Mesenchymal stem cell (in vitro differentiated cells and primary cell): ENCODE measurements at regions not wholly inside any gene's neighbourhood (a gene's known extent, or its start where the extent isn't known, plus 50 kb on each side); places are given as distances from the start of the nearest gene placed in this dataset.

ENCODE experiments used
- DNase-seq: peaks from one replicate; pipeline ENCODE4 v3.0.0-alpha.2; 2013
- H2AFZ ChIP-seq: one replicate; pipeline ENCODE4 v1.6.1; 2013; ENCODE audit warnings: low read depth, mild to moderate bottlenecking, control low read depth, inconsistent platforms, low read length, moderate library complexity
- H2AK5ac ChIP-seq: 2 replicates; pipeline ENCODE4 v1.6.1; 2013; ENCODE audit warnings: low read length, moderate library complexity, mild to moderate bottlenecking, inconsistent platforms; ENCODE audit not compliant: severe bottlenecking
- H2BK120ac ChIP-seq: one replicate; pipeline ENCODE4 v1.6.1; 2013; ENCODE audit warnings: low read depth, mild to moderate bottlenecking, inconsistent platforms, low read length, moderate library complexity
- H2BK12ac ChIP-seq, 2 experiments: one replicate each; pipeline ENCODE4 v1.6.1; 2013; ENCODE audit warnings: inconsistent platforms in 2 of 2, low read length in 2 of 2, mild to moderate bottlenecking in 2 of 2, moderate library complexity in 2 of 2, control low read depth in 1 of 2
- H2BK15ac ChIP-seq: one replicate; pipeline ENCODE4 v1.6.1; 2013; ENCODE audit warnings: mild to moderate bottlenecking, low read depth, inconsistent platforms; ENCODE audit not compliant: poor library complexity, severe bottlenecking
- H2BK5ac ChIP-seq: 2 replicates; pipeline ENCODE4 v1.6.1; 2013; ENCODE audit warnings: low read depth, mild to moderate bottlenecking, low read length, control low read depth, inconsistent platforms; ENCODE audit not compliant: poor library complexity, severe bottlenecking
- H3K14ac ChIP-seq, 2 experiments: one replicate each; pipeline ENCODE4 v1.6.1; 2013; ENCODE audit warnings: inconsistent platforms in 2 of 2, low read length in 2 of 2, control low read depth in 1 of 2, mild to moderate bottlenecking in 1 of 2, moderate library complexity in 1 of 2
- H3K18ac ChIP-seq, 2 experiments: one replicate each; pipeline ENCODE4 v1.6.1; 2013; ENCODE audit warnings: inconsistent platforms in 2 of 2, low read length in 2 of 2, control low read depth in 1 of 2, low read depth in 1 of 2, mild to moderate bottlenecking in 1 of 2
- H3K23ac ChIP-seq, 2 experiments: one replicate each; pipeline ENCODE4 v1.6.1; 2013; ENCODE audit warnings: inconsistent platforms in 2 of 2, low read length in 2 of 2, mild to moderate bottlenecking in 2 of 2, moderate library complexity in 2 of 2, control low read depth in 1 of 2
- H3K27ac ChIP-seq: 2 replicates; pipeline ENCODE4 v1.5.1; 2013; ENCODE audit warnings: mild to moderate bottlenecking, moderate library complexity, low read length, control low read depth, inconsistent platforms; ENCODE audit not compliant: poor library complexity, severe bottlenecking
- H3K27me3 ChIP-seq, 2 experiments: 2 replicates each; pipeline versions ENCODE4 v1.6.1 to v1.7.0; 2013; ENCODE audit warnings: low read length in 2 of 2, mild to moderate bottlenecking in 2 of 2, moderate library complexity in 2 of 2, control low read depth in 1 of 2, inconsistent platforms in 1 of 2; ENCODE audit not compliant: control insufficient read depth in 1 of 2, insufficient read depth in 1 of 2
- H3K36me3 ChIP-seq, 2 experiments: 2 replicates each; pipeline versions ENCODE4 v1.6.1 to v1.7.0; 2013; ENCODE audit warnings: low read length in 2 of 2, control low read depth in 1 of 2, inconsistent platforms in 1 of 2, low read depth in 1 of 2, mild to moderate bottlenecking in 1 of 2; ENCODE audit not compliant: insufficient read depth in 2 of 2, control insufficient read depth in 1 of 2
- H3K4ac ChIP-seq, 2 experiments: one replicate each; pipeline ENCODE4 v1.6.1; 2013; ENCODE audit warnings: inconsistent platforms in 2 of 2, low read length in 2 of 2, mild to moderate bottlenecking in 2 of 2, moderate library complexity in 2 of 2, control low read depth in 1 of 2, low read depth in 1 of 2
- H3K4me1 ChIP-seq: 2 replicates; pipeline ENCODE4 v1.6.1; 2013; ENCODE audit warnings: low read depth, low read length, control low read depth; ENCODE audit not compliant: control insufficient read depth, insufficient read depth
- H3K4me2 ChIP-seq: 2 replicates; pipeline ENCODE4 v1.6.1; 2013; ENCODE audit warnings: low read length, mild to moderate bottlenecking, inconsistent platforms; ENCODE audit not compliant: poor library complexity, severe bottlenecking
- H3K4me3 ChIP-seq, 2 experiments: 2 replicates each; pipeline versions ENCODE4 v1.5.1 to v1.7.0; 2013; ENCODE audit warnings: low read length in 2 of 2, mild to moderate bottlenecking in 2 of 2, control low read depth in 1 of 2, low read depth in 1 of 2; ENCODE audit not compliant: insufficient read depth in 1 of 2
- H3K79me1 ChIP-seq: replicated peaks from 2 replicates; pipeline ENCODE4 v1.6.1; 2013; ENCODE audit warnings: mild to moderate bottlenecking, control low read depth, low read length, inconsistent platforms; ENCODE audit not compliant: poor library complexity, severe bottlenecking
- H3K9ac ChIP-seq: 2 replicates; pipeline ENCODE4 v1.7.0; 2013; ENCODE audit warnings: mild to moderate bottlenecking, low read length, moderate library complexity
- H3K9me3 ChIP-seq: 2 replicates; pipeline ENCODE4 v1.7.0; 2013; ENCODE audit warnings: mild to moderate bottlenecking, low read length; ENCODE audit not compliant: control insufficient read depth
- H4K8ac ChIP-seq: one replicate; pipeline ENCODE4 v1.6.1; 2013; ENCODE audit warnings: inconsistent platforms, mild to moderate bottlenecking, low read length, moderate library complexity
- H4K91ac ChIP-seq: one replicate; pipeline ENCODE4 v1.6.1; 2013; ENCODE audit warnings: mild to moderate bottlenecking, low read length, inconsistent platforms
- WGBS: methylation state at CpG from one replicate; pipeline ENCODE4 v1.1.7; 2013; ENCODE audit warnings: mixed read lengths; 5-methylcytosine and 5-hydroxymethylcytosine counted together

- Histone ChIP-seq H3K14ac (no peak overlapping the region), H3K23ac (no peak overlapping the region), H2BK12ac (no peak overlapping the region), H3K36me3 (no peaks in the 10 kb centered on the region), H2BK120ac (no peak overlapping the region), H3K9ac (no peak overlapping the region), H2AFZ (no peak overlapping the region), H3K4me3 (no peak overlapping the region), H3K9me3 (no peaks in the 10 kb centered on the region), H3K79me1 (no peaks in the 10 kb centered on the region), H3K4ac (no peak overlapping the region), H3K27ac (no peak overlapping the region), H3K4me2 (no peak overlapping the region), H2BK5ac (no peak overlapping the region), H2BK15ac (no peak overlapping the region), H2AK5ac (no peak overlapping the region), H4K91ac (no peak overlapping the region), H3K4me1 (no peaks in the 10 kb centered on the region), H4K8ac (no peak overlapping the region), H3K18ac (no peak overlapping the region), H3K27me3 (no peaks in the 10 kb centered on the region)
- WGBS, result no CpG with 5 or more reads among the region's 1 CpG
- no peak for DNase-seq
Observed at GRCh38 chr13:50721672-50721992, 121.9 kb downstream of the DLEU7 start.

GRCh38 chr13:50722440-50723125, 120.9 kb downstream of the DLEU7 start:
- Histone ChIP-seq H3K36me3 (no peaks in the 10 kb centered on the region), H3K4me2 (no peak overlapping the region), H2AK5ac (no peak overlapping the region), H3K4me1 (no peaks in the 10 kb centered on the region), H4K8ac (no peak overlapping the region), H3K9me3 (no peaks in the 10 kb centered on the region), H3K27me3 (no peaks in the 10 kb centered on the region), H2BK15ac (no peak overlapping the region), H4K91ac (no peak overlapping the region), H3K18ac (no peak overlapping the region), H2AFZ (no peak overlapping the region), H3K23ac (no peak overlapping the region), H3K4ac (no peak overlapping the region), H3K4me3 (no peak overlapping the region), H2BK12ac (no peak overlapping the region), H2BK5ac (no peak overlapping the region), H2BK120ac (no peak overlapping the region), H3K27ac (no peak overlapping the region), H3K14ac (no peak overlapping the region), H3K79me1 (no peaks in the 10 kb centered on the region), H3K9ac (no peak overlapping the region)
- DNase-seq, result no peak
- 90% methylated on average over 2 of the region's 2 CpGs for WGBS

GRCh38 chr13:50724438-50724837, 119.1 kb downstream of the DLEU7 start:
- Histone ChIP-seq H2AFZ (no peak overlapping the region), H3K4me1 (no peaks in the 10 kb centered on the region), H3K27me3 (no peaks in the 10 kb centered on the region), H3K79me1 (no peaks in the 10 kb centered on the region), H2BK5ac (no peak overlapping the region), H2AK5ac (no peak overlapping the region), H3K4me2 (no peak overlapping the region), H4K8ac (no peak overlapping the region), H3K9ac (no peak overlapping the region), H3K14ac (no peak overlapping the region), H3K4ac (no peak overlapping the region), H3K27ac (no peak overlapping the region), H3K18ac (no peak overlapping the region), H3K4me3 (no peak overlapping the region), H2BK15ac (no peak overlapping the region), H2BK12ac (no peak overlapping the region), H3K36me3 (no peaks in the 10 kb centered on the region), H3K23ac (no peak overlapping the region), H3K9me3 (no peaks in the 10 kb centered on the region), H4K91ac (no peak overlapping the region), H2BK120ac (no peak overlapping the region)
- no peak for DNase-seq
- 97% methylated on average over 3 of the region's 4 CpGs for WGBS

- no peak overlapping the region for H3K4me3 ChIP-seq
- no peak overlapping the region for H3K4me2 ChIP-seq
- no peak overlapping the region for H4K8ac ChIP-seq
- H2BK12ac ChIP-seq, result no peak overlapping the region
- no peaks in the 10 kb centered on the region for H3K9me3 ChIP-seq
- no peaks in the 10 kb centered on the region for H3K79me1 ChIP-seq
- no peak overlapping the region for H3K23ac ChIP-seq
- H2BK15ac ChIP-seq, result no peak overlapping the region
- no peak overlapping the region for H2BK5ac ChIP-seq
- no peak overlapping the region for H3K4ac ChIP-seq
- no peaks in the 10 kb centered on the region for H3K36me3 ChIP-seq
- H2AK5ac ChIP-seq, result no peak overlapping the region
- no peak for DNase-seq
- no peak overlapping the region for H2BK120ac ChIP-seq
- no peak overlapping the region for H4K91ac ChIP-seq
- H3K18ac ChIP-seq, result no peak overlapping the region
- no peak overlapping the region for H3K27ac ChIP-seq
- no peak overlapping the region for H2AFZ ChIP-seq
- no peak overlapping the region for H3K14ac ChIP-seq
- 87% methylated on average over 5 of the region's 5 CpGs for WGBS
- H3K9ac ChIP-seq, result no peak overlapping the region
- H3K4me1 ChIP-seq, result no peaks in the 10 kb centered on the region
- H3K27me3 ChIP-seq, result no peaks in the 10 kb centered on the region
Observed at GRCh38 chr13:50724913-50725312, 118.6 kb downstream of the DLEU7 start.
